ENCODE measurements at regions not wholly inside any gene's neighbourhood (a gene's known extent, or its start where the extent isn't known, plus 50 kb on each side); places are given as distances from the start of the nearest gene placed in this dataset.

GRCh38 chr9:89655990-89656657, 51.3 kb downstream of the GADD45G start:
- H3K79me1 ChIP-seq (ENCODE audit: low read depth, low read length) = no peaks in the 10 kb centered on the region
- H3K4ac ChIP-seq (replicated peaks; ENCODE audit: insufficient read length, low read depth, low read length) = no peak overlapping the region
- H3K9ac ChIP-seq (replicated peaks in 1 of 4; ENCODE audit: extremely low read depth in 1 of 4, low read depth in 3 of 4, low read length in 3 of 4) = no peak overlapping the region
- no peak for TF ChIP-seq BRCA1 (IDR thresholded peaks at IDR 0.05; ENCODE audit: low read depth, low read length)
- peak overlapping the region; percentile 84; the same call in 1 of the 2 replicates for H2BK12ac ChIP-seq (ENCODE audit: low read depth, low read length)
- no peak overlapping the region for H3K27ac ChIP-seq (ENCODE audit: low read depth, low read length)
- H3K56ac ChIP-seq (replicated peaks; ENCODE audit: insufficient read length, low read depth, low read length) = no peak overlapping the region
- no peak overlapping the region for H3K23ac ChIP-seq (ENCODE audit: insufficient read length)
- peak overlapping the region; percentile 67 for H2BK15ac ChIP-seq (ENCODE audit: low read length)
- ChIA-PET POLR2A (ENCODE audit: partially characterized antibody) (interaction anchor here (0.7 to 1.6 kb wide), 3 partner anchors 22 to 51 kb away, joined by 3 to 5 read pairs (median 4); partner anchors contain the start of gene GADD45G), CTCF (ENCODE audit: partially characterized antibody) (interaction anchor here (0.7 to 3.1 kb wide), 6 partner anchors 17 to 207 kb away, joined by 3 to 11 read pairs (median 3); no protein-coding TSS in a partner anchor)
- peaks cover 0 to 18% (median 8%) of the 10 kb centered on the region in 4 experiments; a peak in 6 of 7 replicates for H3K4me1 ChIP-seq (replicated peaks in 1 of 4; ENCODE audit: control insufficient read depth in 3 of 4, insufficient read depth in 4 of 4, low read length in 3 of 4)
- peaks cover 0 to 9% (median 0%) of the 10 kb centered on the region in 4 experiments; a peak in 1 of 7 replicates for H3K27me3 ChIP-seq (replicated peaks in 1 of 4; ENCODE audit: control insufficient read depth in 3 of 4, extremely low read depth in 1 of 4, insufficient read depth in 3 of 4, low read length in 3 of 4)
- no peak overlapping the region for H3K4me3 ChIP-seq (ENCODE audit: extremely low read depth in 1 of 4, insufficient read depth in 2 of 4, low read depth in 3 of 4, low read length in 4 of 4)
- no peak overlapping the region for H2AFZ ChIP-seq (ENCODE audit: low read length)
- H3K4me2 ChIP-seq (ENCODE audit: insufficient read depth in 1 of 2, low read depth in 2 of 2, low read length in 2 of 2) = no peak overlapping the region
- H2BK5ac ChIP-seq (ENCODE audit: low read depth, low read length) = 0 out of 2 replicates have a peak overlapping the region, but pooled peaks have one; percentile 29
- H3K14ac ChIP-seq (ENCODE audit: insufficient read length) = no peak overlapping the region
- no peak overlapping the region for H4K91ac ChIP-seq (replicated peaks; ENCODE audit: insufficient read length, low read length)
- peak overlapping the region; percentile 48 for H3K18ac ChIP-seq (ENCODE audit: extremely low read depth, low read length)
- WGBS, 2 experiments (ENCODE audit: extremely low coverage in 1 of 2, insufficient coverage in 1 of 2, insufficient read length in 1 of 2, insufficient replicate concordance in 2 of 2, low coverage in 1 of 2, low lambda C conversion rate in 2 of 2, missing lambda C conversion rate in 1 of 2) = 94% methylated on average over 17 of the region's 18 CpGs; no CpG with 5 or more reads in 1 of the 2 experiments
- H4K8ac ChIP-seq (ENCODE audit: extremely low read depth, insufficient read depth, low read length) = no peak overlapping the region
- peak overlapping the region; percentile 40; the same call in 1 of the 2 replicates for H2BK20ac ChIP-seq (ENCODE audit: low read length)
- FAIRE-seq (no peak), DNase-seq (ENCODE audit: low read depth in 1 of 2, low spot score in 2 of 2) (no peak)
- H3K23me2 ChIP-seq (ENCODE audit: low read depth, low read length) = no peaks in the 10 kb centered on the region
- H4K5ac ChIP-seq (ENCODE audit: insufficient read length, low read depth, low read length) = no peak overlapping the region
- no peak overlapping the region for H2BK120ac ChIP-seq (replicated peaks; ENCODE audit: low read depth, low read length)
- peak overlapping the region; percentile 77; the same call in 1 of the 2 replicates for H2AK5ac ChIP-seq (ENCODE audit: low read depth, low read length)
- H3K36me3 ChIP-seq (ENCODE audit: control insufficient read depth in 2 of 4, insufficient read depth in 4 of 4, low read length in 3 of 4) = no peaks in the 10 kb centered on the region
- H4K20me1 ChIP-seq (replicated peaks in 1 of 2; ENCODE audit: control insufficient read depth in 1 of 2, insufficient read depth in 2 of 2, low read length in 2 of 2) = no peaks in the 10 kb centered on the region
- no peaks in the 10 kb centered on the region for H3K79me2 ChIP-seq (ENCODE audit: control insufficient read depth in 1 of 2, insufficient read depth in 2 of 2, low read length in 2 of 2)
- H3K9me3 ChIP-seq (ENCODE audit: insufficient read depth in 2 of 2, low read depth in 1 of 2, low read length in 1 of 2) = no peaks in the 10 kb centered on the region

Data from H1 (cell line).